Retina (tissue), 1 donor: ENCODE measurements at regions not wholly inside any gene's neighbourhood (a gene's known extent, or its start where the extent isn't known, plus 50 kb on each side); places are given as distances from the start of the nearest gene placed in this dataset.
A peak's percentile ranks its signal among the peaks of the same experiment; 100 is the strongest.

ENCODE experiments used
- DNase-seq: peaks from one replicate; pipeline ENCODE4 v3.0.0-alpha.2; 2016

- DNase-seq: no peak
These were observed 139.6 kb upstream of the UNC5B start for GRCh38 chr10:71072823-71073210.

GRCh38 chr10:71073451-71074175 is 138.8 kb upstream of the UNC5B start:
- DNase-seq: peak; percentile 5

- DNase-seq: no peak
These were observed 138.1 kb upstream of the UNC5B start for GRCh38 chr10:71074176-71074755.

GRCh38 chr10:71075086-71075758 is 137.1 kb upstream of the UNC5B start:
- peak; percentile 26 for DNase-seq

GRCh38 chr10:71075759-71076472 is 136.5 kb upstream of the UNC5B start:
- no peak for DNase-seq

GRCh38 chr10:71076473-71077142 is 135.8 kb upstream of the UNC5B start:
- peak; percentile 65 for DNase-seq

GRCh38 chr10:71077143-71077581 is 135.2 kb upstream of the UNC5B start:
- peak; percentile 32 for DNase-seq

- peak; percentile 9 for DNase-seq
These were observed 134.4 kb upstream of the UNC5B start for GRCh38 chr10:71077796-71078453.

- DNase-seq: no peak
These were observed 133.8 kb upstream of the UNC5B start for GRCh38 chr10:71078454-71079145.

GRCh38 chr10:71079761-71080380 is 132.5 kb upstream of the UNC5B start:
- DNase-seq: peak; percentile 74

- DNase-seq: peak; percentile 60
These were observed 131.8 kb upstream of the UNC5B start for GRCh38 chr10:71080381-71081228.

- no peak for DNase-seq
These were observed 131.2 kb upstream of the UNC5B start for GRCh38 chr10:71081229-71081560.

- peak; percentile 7 for DNase-seq
These were observed 130.5 kb upstream of the UNC5B start for GRCh38 chr10:71081912-71082311.

- no peak for DNase-seq
These were observed 129.2 kb upstream of the UNC5B start for GRCh38 chr10:71082960-71083715.

GRCh38 chr10:71083716-71083975 is 128.7 kb upstream of the UNC5B start:
- no peak for DNase-seq

GRCh38 chr10:71084061-71084817 is 128.1 kb upstream of the UNC5B start:
- peak; percentile 13 for DNase-seq

GRCh38 chr10:71084818-71085126 is 127.6 kb upstream of the UNC5B start:
- DNase-seq: no peak

GRCh38 chr10:71085689-71086438 is 126.5 kb upstream of the UNC5B start:
- DNase-seq: peak; percentile 77
